ENCODE measurements at regions not wholly inside any gene's neighbourhood (a gene's known extent, or its start where the extent isn't known, plus 50 kb on each side); places are given as distances from the start of the nearest gene placed in this dataset.

- TF ChIP-seq CTCF (IDR thresholded peaks at IDR 0.05; ENCODE audit: insufficient read depth, low read length, poor library complexity, severe bottlenecking) (no peak), EZH2phosphoT487 (conservative IDR thresholded peaks at IDR 0.05; ENCODE audit: low read length) (no peak)
Observed at GRCh38 chr6:100276311-100277057, 188.2 kb downstream of the SIM1 start.
